ENCODE measurements at regions not wholly inside any gene's neighbourhood (a gene's known extent, or its start where the extent isn't known, plus 50 kb on each side); places are given as distances from the start of the nearest gene placed in this dataset.

DNA sequence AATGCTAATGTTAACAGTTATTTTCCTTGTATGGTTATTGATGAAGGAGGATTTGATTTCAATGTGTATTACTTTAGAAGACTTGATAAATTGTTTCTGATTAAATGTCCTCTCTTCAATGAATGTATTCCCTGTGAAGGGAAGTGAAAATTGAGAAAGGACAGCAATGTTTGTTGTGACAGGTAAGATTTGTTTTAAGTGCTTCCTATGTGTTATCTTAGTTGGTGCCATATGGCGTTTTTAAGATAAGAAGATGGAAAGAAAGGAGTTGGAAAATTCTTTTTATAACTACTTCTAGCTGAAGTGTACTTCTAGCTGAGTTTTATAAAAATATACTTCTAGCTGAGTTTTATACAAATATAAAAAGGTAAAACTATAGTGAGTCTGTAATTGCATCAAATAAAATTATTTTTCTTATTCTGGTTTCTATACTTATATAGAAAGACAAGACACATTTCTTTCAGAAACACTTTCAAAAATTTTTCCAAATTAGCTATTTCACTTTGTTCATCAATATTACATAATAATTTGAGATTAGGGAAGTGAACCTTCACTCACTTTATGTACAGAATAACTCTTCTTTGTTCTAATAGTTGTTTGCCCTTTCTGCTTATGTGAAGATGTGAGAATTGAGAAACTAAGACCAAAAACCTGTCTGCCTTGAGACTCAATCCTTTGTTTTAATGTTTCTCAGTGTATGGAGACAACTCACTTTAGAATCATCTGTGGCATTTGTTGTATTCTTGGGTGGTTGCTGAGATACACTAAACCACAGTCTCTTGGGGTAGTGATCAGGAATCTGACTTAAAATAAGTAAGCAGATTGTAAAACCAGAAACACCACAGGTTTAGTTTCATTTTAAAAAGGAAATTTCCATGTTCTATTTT is 382.9 kb upstream of the B3GALT2 start:
- WGBS, 2 experiments (ENCODE audit: insufficient coverage in 2 of 2), result no CpG with 5 or more reads among the region's 1 CpG
- H3K4me3 ChIP-seq (ENCODE audit: extremely low read depth, insufficient read depth, low read length, poor library complexity, severe bottlenecking), result no peak overlapping the region
- peak overlapping the region; percentile 83 for H3K27ac ChIP-seq (ENCODE audit: low read depth, low read length, severe bottlenecking)
- peaks cover 14% of the 10 kb centered on the region for H3K4me1 ChIP-seq (ENCODE audit: control insufficient read depth, insufficient read depth, low read length, poor library complexity, severe bottlenecking)
- no peaks in the 10 kb centered on the region for H3K9me3 ChIP-seq (ENCODE audit: control insufficient read depth, low read length)
- H3K36me3 ChIP-seq (ENCODE audit: control insufficient read depth, insufficient read depth, low read length), result no peaks in the 10 kb centered on the region

DNA sequence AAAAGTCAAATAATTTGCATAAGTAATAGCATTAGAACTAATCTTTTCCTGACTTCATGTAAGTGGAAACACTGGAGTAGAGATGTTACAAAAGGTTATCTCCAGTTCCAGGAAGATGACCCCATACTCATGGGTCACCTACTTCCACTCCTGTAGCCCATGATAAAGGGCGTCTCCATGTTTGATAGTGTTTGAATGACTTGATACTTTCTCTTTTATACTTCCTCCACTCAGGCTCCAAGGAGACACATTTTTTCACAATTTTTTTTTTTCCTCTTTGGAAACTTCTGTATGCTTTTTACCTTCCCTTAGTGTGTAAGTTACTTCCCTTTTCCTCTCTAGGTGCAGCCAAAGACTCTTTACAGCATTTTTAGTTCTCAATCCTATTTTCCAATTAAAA is 382.1 kb upstream of the B3GALT2 start:
- no peaks in the 10 kb centered on the region for H3K9me3 ChIP-seq (ENCODE audit: control insufficient read depth, low read length)
- no CpG with 5 or more reads among the region's 1 CpG for WGBS, 2 experiments (ENCODE audit: insufficient coverage in 2 of 2)
- no peaks in the 10 kb centered on the region for H3K36me3 ChIP-seq (ENCODE audit: control insufficient read depth, insufficient read depth, low read length)
- H3K27ac ChIP-seq (ENCODE audit: low read depth, low read length, severe bottlenecking), result no peak overlapping the region
- H3K4me1 ChIP-seq (ENCODE audit: control insufficient read depth, insufficient read depth, low read length, poor library complexity, severe bottlenecking), result peaks cover 14% of the 10 kb centered on the region
- H3K4me3 ChIP-seq (ENCODE audit: extremely low read depth, insufficient read depth, low read length, poor library complexity, severe bottlenecking), result no peak overlapping the region

DNA sequence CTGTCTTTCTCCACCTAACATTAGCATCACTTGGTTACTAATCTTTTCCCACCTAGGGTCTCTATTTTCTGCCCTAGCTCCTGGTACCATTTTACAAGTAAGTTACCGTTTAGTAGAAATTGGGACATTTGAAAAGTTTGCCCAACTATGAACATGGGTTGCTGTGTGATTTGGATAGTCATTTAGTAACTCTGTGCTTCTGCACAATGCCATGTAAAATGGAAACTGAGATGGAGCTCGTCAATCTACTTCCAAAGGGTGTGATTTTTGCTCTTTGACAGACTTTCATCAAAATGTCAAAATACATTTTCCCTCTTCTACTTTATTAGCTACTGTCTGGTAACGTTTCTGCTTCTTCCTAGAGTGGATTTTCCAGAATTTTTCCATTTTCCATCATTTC is 381.5 kb upstream of the B3GALT2 start:
- H3K9me3 ChIP-seq (ENCODE audit: control insufficient read depth, low read length), result no peaks in the 10 kb centered on the region
- WGBS, 2 experiments (ENCODE audit: insufficient coverage in 2 of 2), result 80 to 90% methylated on average over 1 to 2 of the region's 3 CpGs
- H3K4me3 ChIP-seq (ENCODE audit: extremely low read depth, insufficient read depth, low read length, poor library complexity, severe bottlenecking), result no peak overlapping the region
- no peaks in the 10 kb centered on the region for H3K36me3 ChIP-seq (ENCODE audit: control insufficient read depth, insufficient read depth, low read length)
- H3K4me1 ChIP-seq (ENCODE audit: control insufficient read depth, insufficient read depth, low read length, poor library complexity, severe bottlenecking), result peaks cover 14% of the 10 kb centered on the region
- no peak overlapping the region for H3K27ac ChIP-seq (ENCODE audit: low read depth, low read length, severe bottlenecking)

DNA sequence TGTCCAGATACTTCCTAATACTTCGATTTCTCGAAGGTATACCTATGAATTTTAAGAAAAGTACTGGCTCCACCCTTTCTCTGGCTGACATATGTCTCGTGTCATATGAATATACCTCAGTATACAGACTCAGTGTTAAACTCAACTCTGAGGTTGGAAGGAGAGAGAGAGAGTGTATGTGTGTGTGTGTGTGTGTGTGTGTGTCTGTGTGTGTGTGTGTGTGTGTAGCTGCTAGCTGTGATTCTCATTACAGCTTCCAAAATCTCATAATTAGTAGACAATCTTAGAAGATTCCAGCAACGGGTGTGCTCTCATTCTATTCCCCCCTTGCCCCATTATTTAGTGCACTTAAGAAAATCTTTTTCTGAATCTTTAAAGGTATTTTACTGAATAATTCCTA is 380.3 kb upstream of the B3GALT2 start:
- Histone ChIP-seq H3K9me3 (ENCODE audit: control insufficient read depth, low read length) (no peaks in the 10 kb centered on the region), H3K4me1 (ENCODE audit: control insufficient read depth, insufficient read depth, low read length, poor library complexity, severe bottlenecking) (peaks cover 17% of the 10 kb centered on the region), H3K27ac (ENCODE audit: low read depth, low read length, severe bottlenecking) (no peak overlapping the region), H3K4me3 (ENCODE audit: extremely low read depth, insufficient read depth, low read length, poor library complexity, severe bottlenecking) (no peak overlapping the region), H3K36me3 (ENCODE audit: control insufficient read depth, insufficient read depth, low read length) (no peaks in the 10 kb centered on the region)
- 92 to 100% methylated on average over 2 of the region's 4 CpGs for WGBS, 2 experiments (ENCODE audit: insufficient coverage in 2 of 2)

DNA sequence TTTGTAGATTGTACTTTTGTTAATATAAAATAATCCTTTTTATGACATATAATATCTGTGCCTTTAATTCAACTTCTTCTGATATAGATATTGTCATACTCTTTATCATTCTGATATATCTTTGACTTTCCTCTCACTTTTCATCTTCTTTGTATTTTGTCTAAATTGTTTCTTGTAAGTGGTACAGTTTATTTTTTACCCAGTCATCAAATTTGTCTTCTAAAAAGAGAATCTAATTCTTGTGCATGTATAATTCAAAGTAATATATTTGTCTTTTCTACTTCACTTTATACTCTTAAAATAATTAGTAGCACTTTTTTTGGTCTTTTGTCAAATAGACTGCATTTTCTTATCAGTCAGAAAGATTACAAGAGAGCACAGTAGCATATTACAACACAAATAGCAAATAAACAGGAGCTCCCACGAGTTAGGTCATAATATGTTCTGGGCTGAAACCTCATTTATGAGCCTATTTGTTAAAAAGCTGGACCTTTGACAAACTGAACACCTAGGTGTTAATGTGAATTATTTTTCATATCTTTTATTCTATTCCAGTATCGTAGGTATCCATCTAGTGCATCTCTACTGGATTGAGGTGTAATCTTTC is 379.7 kb upstream of the B3GALT2 start:
- no peaks in the 10 kb centered on the region for H3K36me3 ChIP-seq (ENCODE audit: control insufficient read depth, insufficient read depth, low read length)
- no CpG with 5 or more reads among the region's 2 CpGs for WGBS, 2 experiments (ENCODE audit: insufficient coverage in 2 of 2)
- no peak overlapping the region for H3K27ac ChIP-seq (ENCODE audit: low read depth, low read length, severe bottlenecking)
- H3K9me3 ChIP-seq (ENCODE audit: control insufficient read depth, low read length), result no peaks in the 10 kb centered on the region
- H3K4me3 ChIP-seq (ENCODE audit: extremely low read depth, insufficient read depth, low read length, poor library complexity, severe bottlenecking), result no peak overlapping the region
- H3K4me1 ChIP-seq (ENCODE audit: control insufficient read depth, insufficient read depth, low read length, poor library complexity, severe bottlenecking), result peaks cover 17% of the 10 kb centered on the region

DNA sequence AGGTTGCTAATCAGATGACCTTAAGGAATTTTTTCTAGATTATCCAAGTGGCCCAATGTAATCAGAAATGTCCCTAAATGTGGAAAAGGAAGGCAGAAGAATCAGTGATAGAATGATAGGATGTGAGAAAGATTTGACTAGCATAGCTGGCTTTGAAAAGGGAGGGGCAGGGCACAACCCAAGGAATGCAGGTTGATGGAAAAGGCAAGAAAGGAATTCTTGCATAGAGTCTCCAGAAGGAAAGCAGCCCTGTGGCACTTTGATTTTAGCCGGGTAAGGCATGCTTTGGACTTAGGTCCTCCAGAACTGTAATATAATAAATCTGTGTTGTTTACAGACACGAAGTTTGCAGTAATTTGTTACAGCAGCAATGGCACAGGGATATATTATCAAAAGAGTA is 375.7 kb upstream of the B3GALT2 start:
- Histone ChIP-seq H3K36me3 (ENCODE audit: control insufficient read depth, insufficient read depth, low read length) (no peaks in the 10 kb centered on the region), H3K27ac (ENCODE audit: low read depth, low read length, severe bottlenecking) (no peak overlapping the region), H3K9me3 (ENCODE audit: control insufficient read depth, low read length) (no peaks in the 10 kb centered on the region), H3K4me3 (ENCODE audit: extremely low read depth, insufficient read depth, low read length, poor library complexity, severe bottlenecking) (no peak overlapping the region), H3K4me1 (ENCODE audit: control insufficient read depth, insufficient read depth, low read length, poor library complexity, severe bottlenecking) (peaks cover 4% of the 10 kb centered on the region)
- 0% methylated on average over 1 of the region's 2 CpGs for WGBS, 2 experiments (ENCODE audit: insufficient coverage in 2 of 2)

DNA sequence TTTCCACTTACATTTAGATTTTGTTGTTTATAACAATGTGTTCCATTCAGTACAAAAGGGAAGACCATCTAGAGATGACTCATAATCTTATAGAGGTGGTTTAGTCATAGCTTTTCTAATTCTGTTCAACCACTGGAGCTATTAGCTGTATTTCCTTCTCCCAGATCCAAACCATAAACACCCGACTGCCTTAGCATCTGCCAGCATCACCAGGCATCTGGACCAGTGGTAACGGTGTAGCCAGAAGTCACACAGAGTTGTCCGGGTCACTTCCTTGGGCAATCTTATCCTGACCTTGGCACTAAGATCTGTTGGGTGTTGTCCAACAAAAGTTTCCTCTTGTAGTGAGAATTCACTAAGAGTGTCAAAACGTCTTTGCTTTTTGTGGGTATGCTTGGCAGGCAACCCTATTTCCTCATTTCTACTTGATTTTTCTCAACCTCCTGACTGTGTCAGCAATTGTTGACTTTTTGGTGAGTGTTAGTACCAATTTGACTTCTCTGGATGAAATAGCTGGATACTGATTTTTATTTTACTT is 372.1 kb upstream of the B3GALT2 start:
- WGBS, 2 experiments (ENCODE audit: insufficient coverage in 2 of 2), result 100% methylated on average over 1 to 3 of the region's 4 CpGs

DNA sequence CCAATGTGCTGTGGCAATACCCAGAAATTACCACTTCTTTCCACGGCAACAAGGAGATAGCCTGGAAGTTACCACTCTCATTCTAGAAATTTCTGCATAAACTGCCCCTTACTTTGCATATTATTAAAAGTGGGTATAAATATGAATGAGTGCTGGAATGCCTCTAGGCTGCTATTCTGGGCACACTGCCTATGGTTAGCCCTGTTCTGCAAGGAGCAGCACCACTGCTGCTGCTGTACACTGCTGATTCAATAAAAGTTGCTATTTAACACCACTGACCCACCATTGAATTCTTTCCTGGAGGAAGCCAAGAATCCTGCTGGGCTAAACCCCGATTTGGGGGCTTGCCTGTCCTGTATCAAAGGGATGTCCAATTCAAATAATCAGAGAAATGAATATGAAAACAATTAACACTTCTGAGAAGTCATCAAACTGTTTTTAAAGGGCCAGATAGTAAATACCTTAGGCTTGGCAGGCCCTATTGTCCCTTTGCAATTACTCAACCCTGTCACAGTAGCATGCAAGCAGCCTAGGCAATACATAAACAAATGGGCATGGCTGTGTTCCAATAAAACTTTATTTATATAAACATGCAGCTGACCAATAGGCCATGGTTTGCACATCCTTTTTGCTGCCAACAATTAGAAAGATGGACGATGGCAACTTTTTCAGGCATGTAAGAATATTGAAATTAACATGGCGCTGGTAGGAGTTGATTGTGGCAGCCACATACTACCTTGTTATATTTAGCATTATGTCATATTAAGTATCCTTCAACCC is 369.4 kb upstream of the B3GALT2 start:
- no peaks in the 10 kb centered on the region for H3K36me3 ChIP-seq (ENCODE audit: control insufficient read depth, insufficient read depth, low read length)
- no peaks in the 10 kb centered on the region for H3K4me1 ChIP-seq (ENCODE audit: control insufficient read depth, insufficient read depth, low read length, poor library complexity, severe bottlenecking)
- no peak overlapping the region for H3K27ac ChIP-seq (ENCODE audit: low read depth, low read length, severe bottlenecking)
- H3K9me3 ChIP-seq (ENCODE audit: control insufficient read depth, low read length), result no peaks in the 10 kb centered on the region
- 80% methylated on average over 1 of the region's 4 CpGs; no CpG with 5 or more reads in 1 of the 2 experiments for WGBS, 2 experiments (ENCODE audit: insufficient coverage in 2 of 2)
- H3K4me3 ChIP-seq (ENCODE audit: extremely low read depth, insufficient read depth, low read length, poor library complexity, severe bottlenecking), result no peak overlapping the region

More for the DNA sequence above, 372.1 kb upstream of the B3GALT2 start:
- Histone ChIP-seq H3K4me1 (ENCODE audit: control insufficient read depth, insufficient read depth, low read length, poor library complexity, severe bottlenecking) (peaks cover 4% of the 10 kb centered on the region), H3K9me3 (ENCODE audit: control insufficient read depth, low read length) (no peaks in the 10 kb centered on the region), H3K36me3 (ENCODE audit: control insufficient read depth, insufficient read depth, low read length) (no peaks in the 10 kb centered on the region), H3K4me3 (ENCODE audit: extremely low read depth, insufficient read depth, low read length, poor library complexity, severe bottlenecking) (no peak overlapping the region), H3K27ac (ENCODE audit: low read depth, low read length, severe bottlenecking) (no peak overlapping the region)

DNA sequence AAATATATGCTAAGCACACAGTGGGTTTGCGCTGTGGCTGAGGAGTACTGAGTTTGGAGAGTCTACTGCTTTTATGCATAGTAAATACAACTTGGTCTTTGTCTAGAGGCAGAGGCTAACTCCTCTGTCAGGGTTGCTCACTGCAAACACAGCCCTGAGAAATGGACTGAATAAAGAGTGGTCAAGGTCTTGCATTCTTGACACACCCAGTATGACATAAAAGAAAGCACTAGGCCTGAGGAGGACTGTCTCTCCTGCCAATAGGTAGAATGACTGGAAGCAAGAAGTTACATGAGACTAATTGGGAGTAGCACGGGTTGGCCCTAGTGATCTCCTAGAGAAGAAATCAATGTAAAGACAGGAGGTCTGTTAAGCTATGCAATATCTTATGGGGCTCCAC is 367.2 kb upstream of the B3GALT2 start:
- no peak overlapping the region for H3K27ac ChIP-seq (ENCODE audit: low read depth, low read length, severe bottlenecking)
- no peak overlapping the region for H3K4me3 ChIP-seq (ENCODE audit: extremely low read depth, insufficient read depth, low read length, poor library complexity, severe bottlenecking)
- 100% methylated on average over 1 of the region's 2 CpGs; no CpG with 5 or more reads in 1 of the 2 experiments for WGBS, 2 experiments (ENCODE audit: insufficient coverage in 2 of 2)
- H3K4me1 ChIP-seq (ENCODE audit: control insufficient read depth, insufficient read depth, low read length, poor library complexity, severe bottlenecking), result no peaks in the 10 kb centered on the region
- no peaks in the 10 kb centered on the region for H3K9me3 ChIP-seq (ENCODE audit: control insufficient read depth, low read length)
- H3K36me3 ChIP-seq (ENCODE audit: control insufficient read depth, insufficient read depth, low read length), result no peaks in the 10 kb centered on the region

DNA sequence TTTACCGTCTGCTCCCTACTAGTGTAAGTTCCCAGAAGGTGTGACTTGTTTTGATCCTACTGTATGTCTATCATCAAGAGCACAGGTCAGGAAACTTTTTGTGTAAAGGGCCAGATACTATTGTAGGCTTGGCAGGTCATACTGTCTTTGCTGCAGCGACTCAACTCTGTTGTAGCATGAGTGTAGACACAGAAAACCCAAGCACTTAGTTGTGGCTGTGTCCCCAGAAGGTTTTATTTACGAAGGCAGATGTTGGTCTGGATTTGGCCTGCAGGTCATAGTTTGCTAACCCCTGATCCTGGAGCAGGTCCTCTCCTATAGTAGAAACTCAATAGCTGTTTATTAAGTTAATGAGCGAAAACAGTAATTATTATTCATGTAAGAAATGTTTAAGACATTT is 365.9 kb upstream of the B3GALT2 start:
- H3K36me3 ChIP-seq (ENCODE audit: control insufficient read depth, insufficient read depth, low read length), result no peaks in the 10 kb centered on the region
- H3K9me3 ChIP-seq (ENCODE audit: control insufficient read depth, low read length), result no peaks in the 10 kb centered on the region
- WGBS, 2 experiments (ENCODE audit: insufficient coverage in 2 of 2), result 95 to 100% methylated on average over 1 to 2 of the region's 4 CpGs
- H3K4me1 ChIP-seq (ENCODE audit: control insufficient read depth, insufficient read depth, low read length, poor library complexity, severe bottlenecking), result no peaks in the 10 kb centered on the region
- H3K4me3 ChIP-seq (ENCODE audit: extremely low read depth, insufficient read depth, low read length, poor library complexity, severe bottlenecking), result no peak overlapping the region
- H3K27ac ChIP-seq (ENCODE audit: low read depth, low read length, severe bottlenecking), result no peak overlapping the region
